ENCODE measurements at regions not wholly inside any gene's neighbourhood (a gene's known extent, or its start where the extent isn't known, plus 50 kb on each side); places are given as distances from the start of the nearest gene placed in this dataset.

DNA sequence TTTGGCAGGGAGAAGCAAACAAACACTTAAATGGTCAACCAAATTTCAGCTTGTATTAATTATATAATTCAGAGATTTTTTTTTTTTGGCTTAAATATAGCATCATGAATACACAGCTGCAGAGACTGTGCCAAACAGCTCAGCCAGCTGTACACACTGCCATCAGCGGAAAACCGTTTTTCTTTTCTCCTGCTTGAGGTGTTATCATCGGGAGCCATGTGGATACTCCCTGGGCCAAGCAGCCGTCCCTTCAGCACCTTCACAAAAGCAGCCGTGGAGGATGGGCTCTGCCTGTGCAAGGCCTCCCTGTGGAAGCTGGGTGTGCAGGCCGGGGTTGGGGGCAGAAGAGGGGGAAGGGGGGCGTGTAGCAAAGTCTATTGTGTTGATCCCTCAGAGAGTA lies 85.0 kb downstream of the NUF2 start:
- no peak for DNase-seq

DNA sequence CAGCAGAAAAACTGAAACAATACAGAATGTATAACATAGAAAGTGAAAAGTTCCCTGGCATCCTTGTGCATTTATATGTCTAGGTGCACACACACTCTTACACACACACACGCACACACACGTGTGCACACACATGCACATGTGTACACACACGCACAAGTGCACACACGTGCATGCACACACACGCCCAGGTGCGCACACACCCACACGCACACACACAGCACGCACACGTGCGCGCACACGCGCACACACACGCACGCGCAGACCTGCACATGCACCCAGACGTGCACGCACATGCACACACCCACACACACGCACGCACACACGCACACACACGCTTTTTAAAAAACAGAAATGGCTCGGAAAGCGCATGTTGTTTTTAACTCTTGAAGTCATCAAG lies 86.5 kb downstream of the NUF2 start:
- no peak for DNase-seq

DNA sequence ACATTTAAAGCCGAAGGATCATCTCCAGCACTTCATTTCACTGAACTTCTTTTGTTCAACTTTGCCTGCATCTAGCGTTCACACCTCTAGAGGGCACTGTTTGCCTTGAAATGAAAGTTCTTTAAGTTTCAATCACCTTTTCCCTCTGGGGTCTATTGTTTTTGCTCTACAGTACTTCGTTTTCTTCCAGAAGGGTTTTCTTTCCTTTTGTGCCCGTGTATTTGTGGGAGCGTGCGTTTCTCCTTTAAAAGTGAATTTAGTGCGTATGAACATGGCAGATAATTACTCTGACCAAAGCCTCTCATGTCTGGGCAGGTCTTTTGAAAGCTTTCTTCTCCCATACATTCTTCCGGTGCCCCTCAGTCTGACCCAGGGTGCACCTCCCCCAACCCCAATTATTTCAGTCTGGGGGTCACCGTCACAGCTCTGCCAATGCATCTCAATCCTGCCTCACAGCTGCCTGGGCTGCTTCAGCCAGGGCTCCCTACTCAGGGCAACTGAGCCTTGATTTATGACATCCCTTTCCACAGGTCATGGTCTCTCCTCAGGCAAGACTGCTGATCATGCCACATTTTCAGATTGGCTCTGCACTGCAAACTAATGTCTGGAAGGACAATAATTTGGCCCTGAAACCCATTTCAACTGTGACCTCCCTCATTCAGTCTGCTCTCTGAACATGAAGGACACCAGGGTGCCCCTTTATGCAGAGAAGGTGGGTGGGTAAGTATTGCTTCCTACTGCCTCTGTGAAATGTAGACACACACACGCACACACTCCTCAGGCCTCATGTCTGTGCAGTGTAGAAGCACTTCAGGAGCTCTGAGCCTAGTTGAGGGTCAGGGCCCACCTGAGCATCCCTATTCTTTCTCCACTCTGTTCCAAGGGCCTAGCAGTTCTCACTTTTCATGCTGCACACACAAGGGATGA lies 88.6 kb downstream of the NUF2 start:
- DNase-seq = peak; percentile 7

DNA sequence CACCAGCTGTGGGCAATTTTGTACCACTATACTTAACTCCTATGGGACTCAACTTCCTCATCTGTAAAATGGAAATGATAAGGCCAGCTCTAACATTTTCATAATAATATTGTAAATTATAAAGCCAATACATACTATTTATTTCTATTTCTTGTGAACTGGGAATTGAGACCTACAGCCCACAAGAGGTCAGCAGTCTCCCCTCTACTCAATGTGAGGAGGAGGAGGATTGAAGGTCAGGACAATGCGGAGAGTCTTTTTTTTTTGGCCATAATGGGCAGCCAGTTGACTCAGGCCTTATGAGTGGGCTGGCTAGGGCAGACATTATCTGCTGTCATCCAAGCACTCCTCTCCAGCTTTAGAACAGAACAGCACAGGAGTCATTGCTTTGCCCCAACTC lies 90.5 kb downstream of the NUF2 start:
- no peak for DNase-seq

DNA sequence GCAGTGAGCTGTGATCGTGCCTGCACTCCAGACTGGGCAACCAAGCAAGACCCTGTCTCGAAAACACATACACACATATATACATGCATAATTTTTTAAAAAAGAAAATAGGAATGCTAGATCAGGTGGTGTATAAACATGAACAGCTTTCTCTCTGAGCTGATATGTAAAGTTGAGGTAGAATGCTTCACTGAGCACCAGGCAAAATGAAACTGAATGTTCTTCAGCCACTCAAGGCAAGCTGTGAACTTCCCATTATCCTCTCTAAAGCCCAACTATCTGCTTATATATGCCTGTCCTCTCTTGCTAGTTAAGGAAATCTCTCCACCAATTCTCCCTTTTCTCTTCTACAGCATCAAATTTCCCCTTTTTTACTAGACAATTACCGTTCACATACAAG lies 93.0 kb downstream of the NUF2 start:
- no peak for DNase-seq

DNA sequence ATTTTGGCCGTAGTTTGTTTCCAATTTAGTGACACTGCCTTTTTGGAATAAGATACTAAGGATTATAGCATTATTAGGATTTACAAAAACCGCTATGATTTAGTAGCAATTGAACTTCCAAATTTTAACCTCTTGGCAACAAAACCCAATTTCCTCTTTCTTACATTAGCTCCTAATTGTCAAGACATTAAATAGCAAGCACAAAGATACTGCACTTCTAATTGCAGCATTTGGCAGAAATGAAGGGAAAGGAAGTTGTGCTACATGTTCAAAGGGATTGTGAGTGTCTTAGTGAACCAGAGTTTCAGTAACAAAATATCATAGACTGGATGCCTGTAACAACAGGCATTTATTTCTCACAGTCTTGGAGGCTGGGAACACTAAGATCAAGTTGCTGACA lies 99.9 kb downstream of the NUF2 start:
- DNase-seq = no peak

DNA sequence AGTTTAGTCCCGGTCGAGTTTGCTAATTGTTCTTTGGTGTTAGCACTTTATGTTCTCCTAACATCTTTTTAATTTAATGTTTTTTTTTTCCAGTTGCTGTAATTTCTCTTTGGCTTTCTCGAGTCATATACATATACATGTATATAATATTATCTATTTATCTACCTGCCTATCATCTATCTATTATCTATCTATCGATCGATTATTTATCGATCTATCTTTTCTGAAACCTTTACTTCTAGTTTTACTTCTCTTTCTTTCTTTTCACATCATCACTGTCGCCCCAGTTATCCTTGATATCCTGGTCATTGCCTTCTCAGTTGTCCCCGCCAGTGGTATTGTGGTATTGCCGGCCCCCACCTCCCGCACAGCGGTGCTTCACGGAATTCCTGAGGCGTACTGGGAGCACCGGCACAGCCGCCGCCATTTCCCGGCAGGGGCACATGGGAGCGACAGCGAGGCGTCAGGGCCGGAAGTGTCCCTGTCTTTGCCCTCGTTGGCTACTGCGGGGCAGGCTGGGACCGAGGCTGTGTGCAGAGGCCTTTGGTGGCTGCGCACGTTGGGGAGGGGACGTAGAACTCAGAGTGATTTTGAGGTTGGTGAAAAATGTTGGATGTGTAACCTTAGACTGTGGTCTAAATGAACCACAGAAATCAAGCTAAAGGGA lies 101.1 kb downstream of the NUF2 start:
- DNase-seq = no peak

DNA sequence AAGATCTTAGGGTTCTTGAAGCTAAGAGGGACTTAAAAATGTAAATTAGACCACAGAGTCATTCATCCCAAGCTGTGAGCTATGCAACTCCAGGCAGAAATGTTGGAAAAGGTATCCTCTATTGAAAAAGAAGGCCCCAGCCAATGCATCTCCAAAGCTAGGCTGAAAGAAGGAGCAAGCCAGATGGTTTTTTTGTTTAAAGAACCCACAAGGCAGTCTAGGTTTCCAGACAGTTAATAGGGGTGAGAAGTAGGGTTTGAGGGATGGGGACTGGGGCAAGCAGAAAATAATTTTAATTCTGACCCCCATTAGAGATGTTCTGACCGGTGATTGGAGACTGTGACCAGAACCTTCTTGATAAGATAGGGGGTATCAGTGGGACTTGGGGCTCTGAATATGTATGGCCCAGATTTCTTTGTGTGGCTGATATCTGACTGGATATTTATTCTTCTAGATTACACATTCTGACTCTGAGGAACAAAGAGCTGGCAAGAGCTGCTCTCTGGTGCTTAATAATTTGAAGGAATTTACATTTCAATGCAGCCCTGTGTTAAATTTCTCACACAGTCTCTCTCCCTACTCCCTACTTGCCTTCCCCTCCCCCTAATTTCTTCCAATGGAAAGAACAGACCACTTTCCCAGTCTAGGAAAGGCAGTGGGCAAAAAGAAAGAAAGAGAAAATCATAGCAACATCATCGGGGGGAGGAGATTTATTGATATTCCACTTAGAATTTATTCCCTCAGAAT lies 104.9 kb downstream of the NUF2 start:
- DNase-seq = no peak

DNA sequence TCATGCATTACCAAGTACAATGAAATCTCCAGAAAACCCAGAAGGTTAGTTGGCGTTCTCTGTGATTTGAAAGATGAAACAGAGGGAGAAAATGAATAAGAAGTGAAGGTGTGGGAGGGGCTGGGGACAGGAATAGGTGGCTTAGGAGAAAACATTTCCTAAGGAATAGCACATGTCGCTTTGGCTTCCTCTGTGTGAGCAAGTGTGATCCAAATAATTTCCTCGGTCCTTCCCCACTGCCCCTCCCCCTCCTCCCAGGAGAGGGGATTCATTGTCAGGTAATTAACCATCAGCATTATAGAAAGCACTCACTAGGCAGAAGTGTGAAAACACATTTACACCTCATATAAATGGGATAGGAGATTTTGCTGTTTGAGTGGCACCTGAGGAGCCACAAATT lies 105.5 kb downstream of the NUF2 start:
- DNase-seq = no peak

DNA sequence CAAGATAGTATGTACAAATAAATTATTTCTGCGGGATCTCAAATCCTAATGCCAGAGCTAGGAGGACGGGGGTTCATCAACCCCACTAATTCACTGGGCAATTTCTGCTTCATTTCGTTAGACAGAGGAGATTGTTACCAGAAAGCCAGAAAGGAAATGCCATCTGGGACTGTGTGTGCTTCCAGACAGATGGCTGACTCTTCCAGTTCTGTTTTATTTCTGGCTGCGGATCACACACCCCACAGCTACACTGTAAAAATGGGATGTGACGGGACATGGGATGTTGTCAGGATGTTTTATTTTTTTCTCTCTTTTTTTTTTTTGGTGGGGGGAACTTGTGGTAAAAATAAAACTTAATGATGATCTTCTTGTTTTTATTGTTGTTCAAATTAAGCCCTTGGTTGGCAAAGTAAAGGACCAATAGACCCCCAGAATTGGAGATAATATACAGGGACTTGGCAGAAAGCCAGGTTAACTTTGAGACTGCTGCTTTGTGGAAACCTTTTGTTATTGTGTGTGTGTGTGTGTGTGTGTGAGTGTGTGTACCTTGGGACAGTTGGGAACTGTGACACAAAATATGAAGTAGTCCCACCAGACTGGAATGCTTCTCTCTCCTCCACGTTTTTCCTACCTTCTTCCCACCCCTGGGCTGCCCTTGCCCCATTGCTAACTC lies 114.5 kb downstream of the NUF2 start:
- no peak for DNase-seq

DNA sequence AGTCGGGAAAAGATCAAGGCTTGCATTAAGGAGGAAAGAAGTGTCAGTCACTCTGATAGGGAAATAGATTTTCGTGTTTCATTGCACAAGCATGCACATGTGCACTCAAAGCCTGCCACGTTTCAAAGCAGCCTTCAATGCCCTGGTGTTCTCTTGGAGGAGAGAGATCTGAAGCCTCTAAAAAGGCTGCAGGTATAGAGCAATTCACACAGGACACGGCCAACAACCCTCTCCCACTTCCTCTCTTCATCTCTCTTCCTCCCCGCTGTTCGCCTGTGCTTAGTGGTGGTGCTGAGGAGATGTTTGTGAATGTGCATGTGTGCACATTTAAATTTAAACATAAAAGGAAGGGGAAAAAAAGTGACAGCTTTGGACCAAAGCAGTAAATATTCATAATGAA lies 117.7 kb downstream of the NUF2 start:
- no peak for DNase-seq

DNA sequence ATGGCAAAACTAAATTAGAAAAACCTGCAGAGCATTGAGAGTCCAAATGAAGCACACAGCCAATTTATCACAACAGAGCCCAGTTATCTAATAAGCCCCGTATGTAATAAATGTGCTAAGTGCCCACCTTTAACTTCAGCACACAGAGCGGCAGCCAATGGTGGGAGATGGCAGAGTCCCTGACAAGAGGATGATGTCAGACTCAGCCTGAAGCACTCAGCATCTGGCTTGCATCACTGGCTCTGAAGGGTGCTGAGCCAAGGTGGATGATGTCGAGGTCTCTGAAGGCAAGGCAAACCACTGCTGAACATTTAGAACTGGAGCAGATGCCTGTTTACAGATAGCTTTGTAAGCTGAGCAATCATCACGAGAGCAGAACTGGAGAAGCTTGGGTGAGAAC lies 118.3 kb downstream of the NUF2 start:
- no peak for DNase-seq

DNA sequence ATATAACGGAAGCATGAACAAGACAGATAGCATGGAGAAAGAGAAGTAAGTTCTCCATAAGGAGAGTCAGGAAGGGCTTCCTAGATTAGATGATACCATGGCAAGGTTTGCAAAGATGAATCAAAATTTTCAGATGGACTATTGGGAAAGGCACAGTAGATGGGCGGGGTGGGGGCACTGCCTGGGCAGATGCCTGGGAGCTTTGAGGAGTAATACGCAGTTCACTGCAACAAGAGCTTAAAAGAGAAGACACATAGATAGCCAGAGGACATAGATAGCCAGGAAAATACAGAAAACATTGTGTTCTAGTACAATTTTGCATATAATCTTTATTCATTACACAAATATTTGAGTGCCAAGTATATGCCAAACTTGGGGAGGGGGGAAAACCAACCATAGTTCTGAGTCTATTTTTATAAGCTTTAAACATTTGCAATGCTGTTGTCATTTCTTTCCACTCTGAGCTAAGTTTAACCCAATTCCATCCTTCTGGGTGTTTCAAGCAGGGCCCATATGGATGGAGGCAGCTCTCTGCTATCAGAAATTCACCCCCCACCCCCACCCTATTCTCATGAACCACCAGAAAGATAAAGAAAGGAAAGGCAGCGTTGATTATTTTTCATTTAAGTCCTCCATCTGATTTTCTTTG lies 120.6 kb downstream of the NUF2 start:
- DNase-seq = no peak

DNA sequence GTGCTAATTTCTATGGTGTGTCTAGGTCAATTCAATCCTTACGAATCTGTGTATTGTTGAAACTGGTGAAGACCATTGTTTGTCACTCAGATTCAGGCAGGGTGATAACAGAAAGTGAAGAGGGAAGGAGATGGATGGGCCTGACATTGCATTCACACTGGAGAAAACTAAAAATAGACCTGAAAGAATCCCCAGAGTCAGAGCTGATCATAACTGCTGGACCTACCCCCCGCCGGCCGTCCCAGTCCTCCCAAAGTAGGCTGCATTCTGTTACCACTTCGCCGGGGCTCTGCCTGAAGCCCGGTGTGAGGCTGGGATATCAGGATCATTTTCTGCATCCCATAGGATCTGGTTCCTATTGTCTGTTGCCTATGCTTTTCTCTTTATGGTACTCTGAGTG lies 121.1 kb downstream of the NUF2 start:
- DNase-seq = no peak

DNA sequence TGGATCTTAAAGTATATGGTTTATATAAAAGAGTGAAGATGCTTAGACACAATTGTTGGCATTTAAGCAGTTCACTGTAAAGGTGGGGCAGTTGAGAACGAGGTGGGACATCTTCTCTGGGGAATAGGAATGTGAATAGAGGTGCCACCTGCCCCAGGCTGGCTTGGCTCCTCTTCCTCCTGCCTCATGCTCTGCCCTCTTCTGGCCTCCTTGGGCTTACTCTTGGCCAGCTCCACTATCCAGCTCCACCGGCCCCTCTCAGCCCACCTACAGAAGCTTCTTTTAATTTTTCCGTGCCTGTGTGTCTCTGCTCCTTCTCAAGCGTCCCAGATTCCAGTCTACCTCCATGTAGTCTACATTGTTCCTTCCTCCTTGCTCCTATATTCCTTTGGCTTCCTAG lies 122.1 kb downstream of the NUF2 start:
- no peak for DNase-seq

DNA sequence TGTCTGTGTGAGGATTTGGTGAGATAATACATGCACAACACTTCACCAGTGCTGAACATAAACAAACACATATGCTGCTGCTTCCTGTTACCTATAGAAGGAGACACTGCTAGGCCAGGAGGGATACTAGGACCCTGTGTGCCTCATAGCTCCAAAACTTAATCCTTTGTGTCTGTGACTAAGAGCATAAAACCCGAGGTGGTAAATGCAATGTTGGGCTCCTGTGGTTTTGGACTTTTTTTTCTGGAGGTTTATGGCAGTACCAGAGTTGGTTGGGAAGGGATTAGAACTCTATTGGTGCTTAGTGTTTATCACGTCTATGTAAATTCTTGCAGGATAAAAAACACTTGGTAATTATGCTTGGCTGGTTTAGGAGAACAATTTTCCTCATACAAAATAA lies 122.9 kb downstream of the NUF2 start:
- no peak for DNase-seq

DNA sequence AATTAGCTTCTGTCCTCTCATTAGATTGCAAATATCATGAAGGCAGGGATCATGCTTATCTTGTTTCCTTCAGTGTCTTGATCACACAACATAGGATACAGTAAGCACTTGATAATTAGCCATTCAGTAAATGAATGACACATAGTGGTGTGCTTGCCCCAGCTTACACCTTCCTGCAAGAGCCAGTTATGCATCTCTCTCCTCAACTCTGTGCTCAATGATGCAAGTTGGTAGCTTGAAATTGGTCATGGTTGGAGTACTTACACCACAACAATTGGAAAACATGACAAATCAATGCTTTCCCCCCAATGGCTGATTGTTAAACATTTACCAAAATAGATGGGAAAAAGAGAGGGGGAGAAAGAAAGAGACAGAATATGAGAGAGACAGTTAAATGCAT lies 129.2 kb downstream of the NUF2 start:
- no peak for DNase-seq

DNA sequence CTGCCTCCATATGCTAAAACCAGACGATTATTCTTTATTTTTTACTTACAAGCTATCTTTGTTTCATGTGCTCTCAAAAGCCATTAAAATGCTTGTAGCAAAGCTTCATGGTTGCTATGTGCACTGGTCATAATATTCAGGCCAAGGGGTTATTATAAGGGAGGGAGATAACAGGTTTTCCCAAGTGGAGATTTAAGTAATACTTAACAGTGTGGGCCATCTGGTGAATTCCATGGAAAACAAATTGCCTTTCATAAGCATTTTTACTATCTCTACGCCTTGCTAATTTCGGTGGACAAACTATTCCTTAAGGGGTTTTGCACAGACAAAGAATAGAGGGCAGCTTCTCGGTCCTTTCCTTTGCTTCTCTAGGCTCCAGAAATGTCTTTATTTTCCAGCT lies 137.8 kb downstream of the NUF2 start:
- no peak for DNase-seq

DNA sequence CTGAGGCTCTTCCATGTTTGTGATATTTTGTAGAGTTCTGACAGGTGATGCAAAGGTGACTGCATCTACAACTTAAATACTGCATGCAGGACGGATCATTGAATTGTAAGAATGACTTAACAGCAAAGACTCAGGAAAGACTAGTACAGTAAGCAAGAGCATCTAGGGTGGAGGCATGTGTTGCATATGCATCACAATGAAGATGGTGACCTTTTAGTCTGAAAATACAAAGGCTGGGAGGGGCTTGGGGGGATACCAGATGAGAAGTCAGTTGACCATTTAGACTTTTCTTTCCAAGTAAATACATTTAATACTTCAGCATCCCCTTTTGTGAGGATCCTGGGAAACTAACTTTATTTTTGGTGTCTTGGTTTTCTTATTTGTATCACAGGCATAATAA lies 145.5 kb downstream of the NUF2 start:
- no peak for DNase-seq

DNA sequence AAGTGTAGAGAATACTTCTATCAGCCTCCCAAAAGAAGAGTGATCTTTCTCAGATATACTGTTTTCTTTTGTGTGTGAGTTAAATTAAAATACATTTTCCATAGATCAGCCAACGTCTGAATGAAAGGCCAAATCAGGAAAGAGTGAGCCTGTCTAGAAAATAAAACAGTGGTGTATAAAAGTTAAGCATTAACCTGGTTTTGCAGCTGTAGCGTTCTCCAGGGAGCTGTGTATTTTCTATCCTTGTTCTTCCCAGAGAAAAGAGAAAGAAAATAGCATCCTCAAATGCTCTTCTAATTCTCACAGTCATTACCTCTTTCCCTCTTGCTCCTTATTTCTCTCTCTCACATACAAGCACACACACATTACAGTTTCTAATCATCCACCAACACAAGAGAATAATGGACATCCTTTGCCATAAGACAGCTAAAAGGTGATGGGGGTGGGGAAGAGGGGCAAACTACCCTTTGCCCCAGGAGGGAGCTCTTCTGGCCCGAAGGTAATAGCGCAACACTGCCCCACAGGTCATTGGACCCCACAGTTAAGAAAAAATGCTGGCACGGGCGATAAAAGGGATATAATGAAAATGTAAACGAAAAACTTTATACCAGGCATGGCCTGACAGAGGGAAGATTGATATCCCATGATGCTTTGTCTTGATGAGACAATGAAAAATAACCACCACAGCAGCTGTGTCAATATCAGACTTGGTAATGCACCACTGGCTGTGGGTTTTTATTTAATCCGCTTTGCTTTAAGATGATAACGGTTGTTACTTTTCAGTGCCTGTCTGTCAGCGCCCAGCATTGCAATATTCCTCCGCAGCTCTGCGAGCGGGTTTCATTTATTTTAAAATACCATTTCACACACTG lies 150.3 kb downstream of the NUF2 start:
- DNase-seq = no peak

DNA sequence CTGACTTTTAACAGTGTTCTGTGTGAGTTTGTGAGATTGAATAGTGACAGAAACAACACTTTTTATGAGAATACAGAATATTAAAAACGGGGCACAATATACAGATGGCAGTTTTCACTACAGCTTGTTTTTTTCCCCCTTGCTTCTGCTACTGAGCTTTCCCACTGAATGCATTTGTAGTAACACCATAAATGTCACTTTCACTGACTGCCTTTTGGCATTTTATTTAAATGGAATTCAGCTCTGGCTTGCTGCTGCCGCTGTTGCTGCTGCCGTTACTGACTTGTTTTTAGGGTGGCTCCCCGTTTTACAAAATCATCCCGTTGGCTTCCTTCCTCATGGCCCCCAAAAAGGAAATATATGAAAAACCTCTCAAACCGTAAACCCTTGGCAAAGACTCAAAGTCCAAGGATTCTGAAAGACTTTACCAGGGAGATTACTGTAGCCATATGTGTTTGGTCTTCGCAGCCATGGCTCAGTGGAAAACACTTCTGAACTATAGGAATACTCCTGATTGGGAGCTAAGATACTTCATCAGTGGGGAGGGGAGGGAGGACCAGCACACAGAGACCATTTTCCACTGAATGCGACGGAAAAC lies 151.0 kb downstream of the NUF2 start:
- no peak for DNase-seq

All from activated gamma-delta T cell treated with Interleukin-2 at 50 U/mL for 16 hours (primary cell).